ENCODE measurements at regions not wholly inside any gene's neighbourhood (a gene's known extent, or its start where the extent isn't known, plus 50 kb on each side); places are given as distances from the start of the nearest gene placed in this dataset.

DNA sequence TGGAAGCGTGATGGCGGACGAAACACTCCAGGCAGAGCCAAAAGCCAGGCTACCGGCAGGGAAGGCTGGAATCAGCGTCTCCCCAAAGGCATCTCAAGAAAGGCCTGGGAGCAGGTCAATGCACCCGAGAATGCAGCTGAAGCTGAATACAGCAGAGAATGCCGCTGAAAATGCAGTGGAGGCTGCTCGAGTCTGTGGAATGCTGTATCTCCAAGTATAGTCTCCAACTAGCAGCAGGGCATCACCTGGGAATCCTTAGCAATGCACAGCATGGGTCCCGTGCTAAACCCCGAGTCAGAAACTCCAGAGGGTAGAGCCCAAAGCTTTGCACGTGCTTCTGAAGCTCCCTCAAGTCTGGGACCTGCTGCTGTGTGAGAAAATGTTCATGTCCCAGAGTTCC is 191.1 kb upstream of the ALKAL2 start:
- in situ Hi-C loops (cut with MboI; ENCODE audit: low sequenced_read_pairs in 4 of 4), result no loop called here
- no peak overlapping the region for H3K27ac ChIP-seq
- intact Hi-C loops (cut with DNase I; ENCODE audit: low total_unique reads), result no loop called here
- ATAC-seq, result no peak
- no peak for DNase-seq
- TF ChIP-seq, protein P1, sequence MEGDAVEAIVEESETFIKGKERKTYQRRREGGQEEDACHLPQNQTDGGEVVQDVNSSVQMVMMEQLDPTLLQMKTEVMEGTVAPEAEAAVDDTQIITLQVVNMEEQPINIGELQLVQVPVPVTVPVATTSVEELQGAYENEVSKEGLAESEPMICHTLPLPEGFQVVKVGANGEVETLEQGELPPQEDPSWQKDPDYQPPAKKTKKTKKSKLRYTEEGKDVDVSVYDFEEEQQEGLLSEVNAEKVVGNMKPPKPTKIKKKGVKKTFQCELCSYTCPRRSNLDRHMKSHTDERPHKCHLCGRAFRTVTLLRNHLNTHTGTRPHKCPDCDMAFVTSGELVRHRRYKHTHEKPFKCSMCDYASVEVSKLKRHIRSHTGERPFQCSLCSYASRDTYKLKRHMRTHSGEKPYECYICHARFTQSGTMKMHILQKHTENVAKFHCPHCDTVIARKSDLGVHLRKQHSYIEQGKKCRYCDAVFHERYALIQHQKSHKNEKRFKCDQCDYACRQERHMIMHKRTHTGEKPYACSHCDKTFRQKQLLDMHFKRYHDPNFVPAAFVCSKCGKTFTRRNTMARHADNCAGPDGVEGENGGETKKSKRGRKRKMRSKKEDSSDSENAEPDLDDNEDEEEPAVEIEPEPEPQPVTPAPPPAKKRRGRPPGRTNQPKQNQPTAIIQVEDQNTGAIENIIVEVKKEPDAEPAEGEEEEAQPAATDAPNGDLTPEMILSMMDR (IDR thresholded peaks at IDR 0.05 in 4 of 5, conservative IDR thresholded peaks at IDR 0.05 in 1 of 5), result no peak
- no peak for TF ChIP-seq POLR2A (IDR thresholded peaks at IDR 0.05)
- no peak overlapping the region for H3K4me3 ChIP-seq
- no peaks in the 10 kb centered on the region for H3K4me1 ChIP-seq
- no peaks in the 10 kb centered on the region for H3K27me3 ChIP-seq
- no peaks in the 10 kb centered on the region for H3K36me3 ChIP-seq
- no peaks in the 10 kb centered on the region for H3K9me3 ChIP-seq

DNA sequence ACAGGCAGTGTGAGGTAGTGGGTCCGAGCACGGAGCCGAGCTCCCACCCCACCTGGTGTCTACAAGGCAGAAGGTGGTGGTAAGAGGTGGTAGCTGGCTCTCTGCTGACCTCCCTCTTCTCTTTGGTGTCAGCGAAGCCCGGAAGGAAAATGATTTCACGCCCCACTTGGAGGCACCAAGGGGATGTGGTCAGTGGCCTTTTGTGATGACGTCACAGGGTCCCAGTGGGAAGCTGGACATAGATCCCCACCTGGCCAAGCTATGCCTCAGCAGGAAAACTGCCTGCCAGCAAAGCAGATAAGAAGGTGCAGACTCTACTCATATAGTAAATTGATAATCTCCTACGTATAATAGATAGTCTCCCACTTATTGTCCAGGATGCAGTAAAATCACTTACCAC is 183.7 kb upstream of the ALKAL2 start:
- intact Hi-C loops (cut with DNase I; ENCODE audit: low total_unique reads) (no loop called here), in situ Hi-C loops (cut with MboI; ENCODE audit: low sequenced_read_pairs in 4 of 4) (no loop called here)
- Histone ChIP-seq H3K36me3 (no peaks in the 10 kb centered on the region), H3K4me1 (no peaks in the 10 kb centered on the region), H3K27me3 (peaks cover 22 to 23% (median 22%) of the 10 kb centered on the region in 3 donors), H3K27ac (no peak overlapping the region), H3K9me3 (no peaks in the 10 kb centered on the region), H3K4me3 (no peak overlapping the region)
- DNase-seq, result no peak
- no peak for ATAC-seq
- no peak for TF ChIP-seq POLR2A (IDR thresholded peaks at IDR 0.05)
- TF ChIP-seq, protein P1 (IDR thresholded peaks at IDR 0.05 in 4 of 5, conservative IDR thresholded peaks at IDR 0.05 in 1 of 5), result no peak

DNA sequence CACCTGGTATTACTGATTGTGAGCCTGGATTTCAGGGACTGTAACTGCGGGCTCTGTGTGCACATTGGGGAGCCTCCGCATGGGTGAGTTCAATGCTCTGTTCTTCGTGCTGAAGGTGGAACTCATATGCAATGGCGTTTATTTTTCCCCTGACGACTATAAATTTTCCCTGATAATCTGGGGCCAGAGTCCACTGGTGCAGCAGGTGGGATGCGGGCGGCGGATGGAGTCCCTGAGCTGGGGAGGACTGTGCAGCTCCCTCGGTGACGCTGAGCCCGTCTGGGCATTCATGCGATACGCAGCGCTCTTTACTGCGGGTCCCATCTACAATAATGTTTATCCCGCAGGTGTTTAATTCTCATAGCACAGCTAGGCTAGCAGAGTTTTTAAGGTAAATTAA is 181.6 kb upstream of the ALKAL2 start:
- H3K27me3 ChIP-seq, result peaks cover 22 to 24% (median 22%) of the 10 kb centered on the region in 3 donors
- in situ Hi-C loops (cut with MboI; ENCODE audit: low sequenced_read_pairs in 4 of 4), result no loop called here
- intact Hi-C loops (cut with DNase I; ENCODE audit: low total_unique reads), result no loop called here

DNA sequence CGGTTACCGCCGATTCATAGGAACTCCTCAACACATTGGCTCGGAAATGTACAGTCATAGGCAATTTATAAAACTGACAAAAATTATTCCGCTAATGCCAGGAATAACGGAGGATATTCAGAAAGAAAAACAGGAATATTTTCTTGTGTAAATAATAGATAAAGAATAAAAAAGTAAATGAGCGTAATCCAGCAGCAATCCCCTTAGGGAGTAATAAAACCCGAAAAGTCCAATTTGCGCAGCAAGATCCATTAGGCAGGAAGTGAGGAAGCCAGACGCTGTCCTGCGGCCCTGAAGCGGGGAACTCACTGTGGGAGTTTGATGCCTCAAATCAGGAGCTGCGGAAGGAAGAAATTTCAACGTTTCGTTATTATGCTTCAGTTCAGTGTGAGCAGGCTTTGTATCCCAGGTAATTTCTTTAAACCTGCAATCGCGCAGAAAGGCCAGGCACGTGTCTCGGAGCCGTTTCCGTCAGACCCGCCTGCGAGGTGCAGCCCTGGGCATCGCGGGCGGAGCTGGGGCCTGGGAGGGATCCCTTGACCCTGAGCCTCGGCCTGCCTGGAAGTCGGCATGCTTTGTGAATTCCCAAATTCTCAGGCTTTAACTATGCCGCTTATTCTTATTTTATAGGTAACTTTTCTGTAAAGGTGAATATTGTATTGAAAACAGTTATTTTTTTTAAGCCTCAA is 180.9 kb upstream of the ALKAL2 start:
- Histone ChIP-seq H3K4me3 (no peak overlapping the region), H3K36me3 (no peaks in the 10 kb centered on the region), H3K27ac (no peak overlapping the region), H3K9me3 (no peaks in the 10 kb centered on the region), H3K27me3 (peaks cover 22 to 24% (median 22%) of the 10 kb centered on the region in 3 donors), H3K4me1 (no peaks in the 10 kb centered on the region)
- intact Hi-C loops (cut with DNase I; ENCODE audit: low total_unique reads) (no loop called here), in situ Hi-C loops (cut with MboI; ENCODE audit: low sequenced_read_pairs in 4 of 4) (no loop called here)
- ATAC-seq (no peak), DNase-seq (no peak)
- TF ChIP-seq, protein P1 (IDR thresholded peaks at IDR 0.05 in 4 of 5, conservative IDR thresholded peaks at IDR 0.05 in 1 of 5), result no peak
- no peak for TF ChIP-seq POLR2A (IDR thresholded peaks at IDR 0.05)

More for the DNA sequence above, 181.6 kb upstream of the ALKAL2 start:
- Histone ChIP-seq H3K9me3 (no peaks in the 10 kb centered on the region), H3K4me1 (no peaks in the 10 kb centered on the region), H3K36me3 (no peaks in the 10 kb centered on the region), H3K27ac (no peak overlapping the region), H3K4me3 (no peak overlapping the region)
- DNase-seq (no peak), ATAC-seq (no peak)
- TF ChIP-seq POLR2A (IDR thresholded peaks at IDR 0.05), result no peak
- TF ChIP-seq, protein P1 (IDR thresholded peaks at IDR 0.05 in 4 of 5, conservative IDR thresholded peaks at IDR 0.05 in 1 of 5), result no peak

Data from gastrocnemius medialis (tissue), 4 donors.